Ureter (tissue), 1 donor: ENCODE measurements at regions not wholly inside any gene's neighbourhood (a gene's known extent, or its start where the extent isn't known, plus 50 kb on each side); places are given as distances from the start of the nearest gene placed in this dataset.

Experiments
- DNase-seq: peaks from one replicate; pipeline ENCODE4 v3.0.0-alpha.2; 2020; ENCODE audit warnings: low spot score
- donor health status: DM: yes; HTN: yes; CAD: no.

DNA sequence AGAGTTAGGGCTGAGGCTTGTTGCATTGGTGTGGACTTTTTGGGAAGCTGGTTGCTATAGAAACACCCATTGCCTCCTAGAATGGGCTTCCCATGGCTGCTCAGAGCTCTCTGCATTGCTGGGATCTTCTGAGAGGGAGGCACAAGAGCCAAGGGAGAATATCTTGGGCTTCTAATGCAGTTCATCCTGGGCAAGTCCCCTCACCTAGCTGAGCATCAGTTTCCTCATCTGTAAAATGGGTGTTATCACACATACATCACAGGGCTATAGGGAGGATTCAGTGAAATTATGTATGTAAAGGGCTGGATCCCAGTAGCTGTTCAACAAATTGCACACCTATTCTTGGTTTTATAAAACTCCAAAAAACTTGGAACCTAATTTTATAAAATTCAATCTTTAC, 106.1 kb upstream of the ALDH1B1 start:
- no peak for DNase-seq

DNA sequence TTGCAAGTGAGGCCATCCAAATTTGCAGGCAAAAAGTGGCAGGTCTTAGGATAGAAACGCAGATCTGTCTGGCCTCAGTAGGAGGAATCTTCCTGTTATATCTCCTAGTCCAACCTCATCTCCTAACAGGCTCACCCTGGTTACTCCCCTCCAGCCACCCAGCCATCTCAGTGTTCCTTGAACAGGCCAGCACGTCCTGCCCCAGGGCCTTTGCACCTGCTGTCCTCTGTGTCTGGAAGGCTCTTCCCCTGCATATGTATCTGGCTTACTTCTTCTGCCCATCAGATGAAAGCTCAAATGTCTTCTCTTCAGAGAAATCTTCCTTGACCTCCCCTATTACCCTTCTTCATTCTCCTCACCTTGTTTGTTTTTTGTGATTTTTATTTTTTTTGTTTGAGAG, 107.3 kb upstream of the ALDH1B1 start:
- no peak for DNase-seq

DNA sequence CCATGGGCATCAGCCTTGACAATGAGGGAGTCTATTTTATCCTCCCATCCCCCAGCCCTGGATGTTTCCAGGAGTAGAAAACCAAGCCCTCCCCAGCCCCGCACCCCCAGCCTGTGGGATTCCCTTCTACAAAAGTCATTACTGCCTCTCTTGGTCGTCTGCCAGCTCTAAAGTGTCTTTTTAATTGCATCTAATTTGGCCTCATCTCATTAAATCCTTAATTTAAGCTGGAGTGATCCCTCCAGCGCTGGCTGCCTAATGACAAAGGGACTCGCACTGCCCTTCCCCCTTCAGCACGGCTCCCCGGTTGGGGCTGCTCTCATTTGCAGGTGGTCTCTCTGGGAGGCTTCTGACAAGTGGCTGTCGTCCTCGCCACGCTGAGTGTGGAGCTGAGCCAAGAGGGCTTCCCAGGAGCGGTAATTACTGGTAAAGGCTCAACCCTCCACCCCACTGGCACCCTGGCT, 107.9 kb upstream of the ALDH1B1 start:
- no peak for DNase-seq

DNA sequence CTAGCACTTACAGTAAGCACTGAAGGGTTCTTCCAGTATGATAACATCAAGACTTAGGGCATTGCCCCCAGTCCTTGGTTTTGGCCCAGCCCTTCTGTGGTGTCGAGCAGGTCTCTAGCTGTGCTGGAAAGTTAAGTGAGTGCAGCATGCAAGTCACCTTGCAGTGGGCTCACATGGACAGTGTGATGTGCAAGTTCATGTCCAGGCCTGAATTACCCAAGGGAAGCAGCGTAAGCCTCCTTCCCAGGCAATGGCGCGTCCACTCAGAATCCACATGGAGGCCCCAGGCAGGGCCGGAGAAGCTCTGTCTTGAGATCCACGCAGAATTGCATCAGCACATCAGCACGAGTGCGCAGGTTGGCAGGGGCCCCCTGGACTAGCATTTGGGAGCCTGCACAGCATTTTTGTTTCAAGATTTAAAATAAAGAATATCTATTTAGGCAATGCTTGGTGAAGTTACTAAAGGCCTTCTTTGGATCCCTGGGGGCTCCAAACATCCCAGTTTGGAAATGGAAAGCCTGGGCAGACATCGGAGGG, 108.4 kb upstream of the ALDH1B1 start:
- no peak for DNase-seq

DNA sequence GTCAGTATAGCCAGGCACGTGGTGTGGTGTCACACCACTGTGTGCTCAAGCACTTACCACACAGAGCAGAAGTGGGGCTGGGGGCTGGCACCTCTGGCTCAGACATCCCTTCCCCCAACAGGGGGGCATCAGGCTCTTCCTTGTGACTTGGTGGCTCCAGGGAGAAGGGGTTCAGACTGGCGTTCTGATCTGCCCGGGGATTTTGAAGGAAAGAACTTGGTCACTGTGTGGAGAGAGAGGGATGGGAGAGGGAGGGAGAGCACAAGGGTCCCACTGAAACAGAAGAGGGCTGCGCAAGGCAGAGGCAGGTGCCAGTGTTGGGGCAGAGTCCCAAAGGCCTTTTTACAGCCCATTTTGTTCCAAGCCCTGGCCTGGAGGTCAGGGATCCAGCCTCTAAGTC, 109.7 kb upstream of the ALDH1B1 start:
- DNase-seq, result no peak

DNA sequence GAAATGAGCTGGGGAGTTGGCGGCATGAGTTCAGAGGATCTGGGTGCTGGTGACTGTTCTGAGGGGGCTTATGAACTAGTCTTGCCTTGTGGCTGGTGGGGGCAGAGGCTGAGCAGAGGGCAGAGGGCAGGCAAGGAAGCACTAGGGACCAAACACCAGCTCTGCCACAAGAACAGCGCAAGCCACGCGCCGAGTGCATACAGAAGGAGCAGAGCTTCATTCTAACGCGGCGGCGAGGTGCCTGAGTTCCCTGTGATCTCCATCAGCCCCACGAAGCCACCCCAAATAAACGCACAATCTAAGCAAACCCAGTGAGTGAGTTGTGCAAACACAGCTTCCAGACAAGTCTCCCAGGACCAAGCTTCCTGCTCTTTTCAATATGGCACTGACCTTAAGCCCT, 110.6 kb upstream of the ALDH1B1 start:
- DNase-seq, result no peak

DNA sequence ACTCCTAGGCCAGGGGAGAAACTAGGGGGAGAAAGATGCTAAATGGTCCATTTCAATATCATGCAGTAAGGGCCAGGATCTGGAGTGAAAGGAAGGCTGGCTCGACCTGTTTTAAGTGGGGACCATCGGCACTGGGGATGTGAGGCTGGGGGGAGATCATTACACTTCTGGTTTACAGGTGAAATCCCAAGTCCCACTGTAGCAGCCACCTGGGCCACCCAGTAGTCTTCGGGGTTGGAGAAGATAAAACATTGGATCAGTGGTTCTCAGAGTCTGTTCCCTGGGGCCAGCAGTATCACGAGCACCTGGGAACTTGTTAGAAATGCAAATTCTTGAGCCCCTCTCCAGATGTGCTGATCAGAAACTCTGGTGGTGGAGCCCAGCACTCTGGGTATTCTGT, 111.3 kb upstream of the ALDH1B1 start:
- no peak for DNase-seq

DNA sequence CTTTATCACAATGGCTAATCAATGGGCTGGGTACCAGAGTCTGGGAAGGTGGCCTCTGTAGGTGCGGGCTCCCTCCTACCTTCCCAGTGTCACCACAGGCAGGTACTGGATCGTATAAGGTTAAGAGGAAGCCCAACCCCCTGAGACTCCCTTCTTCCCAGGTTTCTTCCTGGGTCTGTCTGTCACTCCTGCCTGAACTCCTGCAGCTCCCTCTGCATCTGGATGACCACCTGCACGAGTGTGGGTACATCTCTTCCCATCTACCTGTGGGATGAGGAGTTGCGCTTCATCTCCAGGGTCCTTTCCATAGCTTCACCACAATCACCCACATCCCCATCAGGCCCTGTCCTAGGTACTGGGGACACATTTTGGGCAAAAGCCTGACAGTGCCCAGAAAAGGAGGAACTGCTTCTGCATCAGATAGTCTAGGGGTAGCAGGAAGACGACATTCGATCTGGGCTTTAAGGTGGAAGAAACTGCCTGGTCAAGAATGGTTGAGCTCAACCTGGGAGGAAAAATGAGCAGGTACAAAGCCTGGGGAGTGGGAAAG, 112.2 kb upstream of the ALDH1B1 start:
- no peak for DNase-seq

DNA sequence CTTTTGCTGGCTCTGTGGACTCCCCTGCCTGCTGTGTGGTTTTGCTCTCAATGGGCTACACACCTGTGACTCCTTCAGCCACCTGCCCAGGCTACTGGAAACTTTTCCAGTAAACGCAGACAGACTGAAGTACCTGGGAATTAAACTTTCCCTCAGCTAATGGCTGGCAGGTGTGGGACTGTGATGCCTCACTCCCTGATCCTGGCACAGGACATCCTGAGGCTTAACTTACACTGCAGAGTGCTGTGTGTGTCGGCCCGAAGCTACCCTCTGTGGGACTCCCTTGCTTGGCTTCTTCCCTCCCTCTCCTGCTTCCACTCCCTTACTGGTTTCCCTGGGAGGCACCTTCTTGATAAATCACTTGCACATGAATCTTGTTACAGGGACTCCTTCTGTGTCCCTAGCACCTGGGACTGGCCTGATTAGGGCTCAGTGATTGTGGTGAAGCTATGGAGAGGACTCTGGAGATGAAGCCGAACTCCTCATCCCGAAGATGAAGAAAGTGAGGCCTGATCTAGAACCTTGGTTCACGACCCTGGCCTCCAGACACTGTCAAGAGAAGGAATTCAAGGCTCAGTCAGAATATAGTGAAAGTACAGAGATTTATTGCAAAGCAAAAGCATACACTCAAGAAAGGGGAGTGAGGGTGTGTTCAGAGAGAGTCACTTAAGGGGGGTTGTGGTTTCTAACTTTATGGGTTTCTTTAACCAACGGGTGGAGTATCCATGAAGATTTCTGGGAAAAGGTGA, 113.4 kb upstream of the ALDH1B1 start:
- no peak for DNase-seq

DNA sequence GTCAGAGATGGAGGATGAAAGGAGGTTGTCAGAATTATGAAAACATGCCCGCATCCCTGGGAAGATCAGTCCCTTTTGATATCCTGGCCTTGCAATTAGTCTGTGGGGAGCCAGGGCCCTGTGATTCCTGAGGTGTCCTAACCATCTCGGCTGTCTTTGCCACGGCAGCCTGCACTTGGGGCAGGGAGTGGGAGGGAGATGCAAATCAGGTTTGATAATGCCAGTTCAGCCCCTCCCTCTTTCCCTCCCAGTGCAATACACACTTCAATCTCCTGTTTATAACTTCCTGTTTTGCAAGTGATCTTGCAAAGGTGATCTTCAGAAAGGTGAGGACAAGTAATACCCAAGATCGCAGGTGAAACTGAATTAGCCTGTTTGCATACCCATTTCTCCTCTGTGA, 114.0 kb upstream of the ALDH1B1 start:
- DNase-seq, result no peak

DNA sequence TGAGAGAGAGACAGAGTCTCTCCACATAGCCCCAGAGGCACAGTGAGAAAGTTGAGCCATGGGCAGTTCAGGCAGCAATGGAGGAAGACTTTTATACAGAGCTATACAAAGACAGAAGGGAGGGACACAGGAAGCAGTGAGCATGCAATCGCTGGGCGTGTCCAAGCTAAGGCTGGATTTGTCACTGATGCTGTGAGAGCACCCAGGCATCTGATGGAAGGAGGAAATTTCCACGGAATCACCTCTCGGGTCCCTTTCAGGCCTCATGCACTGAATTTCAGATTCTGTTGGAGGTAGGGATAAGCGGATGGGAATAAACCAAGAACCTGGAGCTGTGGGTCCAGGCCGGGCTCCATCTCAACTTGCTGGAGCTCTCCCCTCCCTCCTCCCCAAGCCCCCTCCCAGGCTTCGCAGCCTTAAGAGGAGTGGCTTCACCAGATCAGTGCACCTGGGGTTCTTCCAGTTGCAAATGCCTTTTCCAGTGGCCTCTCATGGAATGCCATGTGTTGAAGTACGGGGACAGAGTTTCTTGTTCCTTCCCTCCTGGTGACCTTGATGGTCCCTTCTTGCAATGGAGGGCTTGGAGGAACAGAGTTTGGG, 114.8 kb upstream of the ALDH1B1 start:
- no peak for DNase-seq

DNA sequence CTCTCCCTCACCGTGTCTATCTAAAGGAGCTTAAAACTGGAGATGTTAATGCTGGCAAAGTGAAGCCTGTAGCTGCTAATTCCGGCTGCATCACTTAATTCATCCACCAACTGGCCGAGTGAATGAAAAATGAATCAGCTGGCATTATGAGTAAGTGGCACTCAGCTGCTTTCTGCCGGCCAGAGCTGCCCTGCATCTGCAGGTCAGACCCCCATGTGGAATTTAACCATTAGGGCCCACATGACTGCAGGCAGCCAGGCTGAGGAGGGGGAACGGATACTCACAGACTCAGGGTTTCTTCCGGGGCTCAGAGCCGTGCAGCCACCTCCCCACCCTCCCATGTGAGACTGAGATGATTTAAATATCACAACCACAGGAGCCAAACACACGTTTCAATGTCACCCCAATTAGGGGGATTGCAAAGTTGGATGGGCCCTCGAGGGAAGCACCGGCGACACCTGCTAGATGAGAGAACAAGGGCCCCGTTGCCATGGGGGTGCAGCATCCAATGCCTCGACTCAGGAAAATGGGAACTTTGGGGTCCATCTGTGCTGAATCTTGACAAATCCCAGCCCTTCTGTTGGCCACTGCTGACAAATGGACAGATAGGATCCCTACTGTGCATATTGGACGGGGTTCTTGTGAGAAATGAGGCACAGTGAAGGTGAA, 115.6 kb upstream of the ALDH1B1 start:
- DNase-seq, result no peak

DNA sequence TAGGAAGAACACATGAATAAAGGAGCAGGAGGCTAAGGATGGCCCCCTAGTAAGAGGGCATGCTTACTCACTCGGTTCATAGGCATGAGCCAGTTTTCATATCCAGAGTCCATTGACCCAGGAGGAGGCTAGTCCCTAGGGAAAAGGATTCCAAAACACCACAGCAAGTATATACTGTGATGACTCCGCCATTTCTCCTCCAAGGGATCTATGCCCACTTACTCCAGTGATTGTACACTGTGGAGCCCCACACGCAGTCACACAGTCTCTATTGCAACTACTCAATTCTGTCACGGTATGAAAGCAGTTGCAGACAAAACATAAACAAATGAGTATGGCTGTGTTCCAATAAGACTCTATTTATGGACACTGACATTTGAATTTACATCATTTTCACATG, 117.7 kb upstream of the ALDH1B1 start:
- DNase-seq, result no peak

DNA sequence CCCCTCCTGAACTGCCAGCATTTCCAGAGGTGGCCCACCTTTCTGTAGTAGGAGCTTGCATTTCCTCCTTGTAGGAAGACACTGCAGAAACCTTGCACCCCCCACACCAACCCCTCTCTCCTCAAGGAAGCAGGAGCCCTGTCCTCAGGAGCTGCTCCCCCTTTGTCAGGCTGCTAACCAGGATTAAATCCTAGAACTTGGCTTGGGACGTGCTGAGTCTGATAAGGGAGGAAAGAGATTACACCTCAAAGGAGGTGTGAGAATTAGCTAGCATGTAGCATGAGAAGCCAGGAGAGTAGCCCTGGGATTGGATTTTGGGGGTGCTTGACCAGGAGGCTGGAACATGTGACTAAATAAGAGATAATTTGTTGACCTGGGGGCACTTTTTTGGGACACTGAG, 119.8 kb upstream of the ALDH1B1 start:
- no peak for DNase-seq

DNA sequence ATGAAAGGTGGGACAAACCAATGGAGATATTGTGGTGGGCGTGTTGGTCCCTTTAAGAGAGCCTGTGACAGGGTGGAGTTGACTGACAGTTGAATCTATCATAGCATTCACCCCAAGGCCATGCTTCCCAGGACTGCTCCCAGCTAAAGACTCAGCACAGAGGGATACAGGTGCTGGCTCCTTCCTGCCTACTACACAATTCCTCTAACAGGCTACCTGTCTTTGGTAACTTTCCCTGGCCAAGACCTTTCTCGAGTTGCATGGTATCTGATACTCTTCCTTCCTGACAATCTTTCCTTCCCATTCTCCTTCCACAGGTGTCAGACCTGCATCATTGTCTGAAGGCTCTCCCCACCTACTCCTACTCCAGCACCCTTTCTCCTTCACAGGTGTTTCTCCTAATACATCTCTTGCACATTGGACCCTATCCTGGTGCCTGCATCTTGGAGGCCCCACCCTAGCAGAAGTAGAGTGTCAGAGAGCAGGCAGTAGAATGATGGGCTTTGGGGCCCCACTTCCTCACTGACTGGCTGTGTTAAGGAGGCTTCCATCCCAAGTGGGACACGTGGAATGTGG, 120.7 kb upstream of the ALDH1B1 start:
- no peak for DNase-seq

DNA sequence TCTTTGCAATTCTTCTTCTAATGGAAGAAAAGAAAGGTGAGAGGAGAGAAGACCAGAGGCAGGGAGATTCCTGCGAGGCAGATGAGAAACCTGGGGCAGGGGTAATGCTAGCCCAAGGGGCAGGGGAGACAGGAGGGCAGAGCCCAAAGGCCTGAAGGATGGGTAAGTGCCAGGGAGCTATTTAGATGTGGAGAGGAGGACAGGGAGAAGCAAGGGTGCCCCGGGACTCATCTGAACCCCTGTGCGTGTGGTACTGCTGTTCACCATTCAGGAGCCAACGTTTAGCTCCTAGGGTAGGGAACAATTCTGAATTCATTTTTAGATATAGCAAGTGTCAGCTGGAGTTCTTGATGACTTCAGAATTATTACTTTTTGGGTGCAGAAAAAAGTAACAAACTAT, 122.7 kb upstream of the ALDH1B1 start:
- DNase-seq, result no peak

DNA sequence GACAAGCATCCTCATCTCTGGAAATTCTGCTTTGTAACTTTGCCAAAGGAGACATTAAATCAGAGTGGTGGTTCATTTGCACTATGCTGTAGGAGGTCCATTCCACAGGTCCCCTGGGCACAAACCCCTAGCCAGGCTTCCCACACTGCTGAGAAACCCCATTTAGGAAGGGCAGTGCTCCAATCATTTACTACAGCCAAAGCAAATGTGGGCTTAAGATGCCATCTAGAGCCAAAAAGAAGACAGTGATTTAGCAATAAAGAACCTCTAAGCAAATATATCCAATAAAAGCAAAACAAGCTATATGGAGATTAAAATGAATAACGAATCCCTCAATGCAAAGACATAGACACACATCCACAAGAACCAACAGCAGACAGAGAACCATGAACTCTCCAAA, 129.0 kb upstream of the ALDH1B1 start:
- DNase-seq, result no peak

DNA sequence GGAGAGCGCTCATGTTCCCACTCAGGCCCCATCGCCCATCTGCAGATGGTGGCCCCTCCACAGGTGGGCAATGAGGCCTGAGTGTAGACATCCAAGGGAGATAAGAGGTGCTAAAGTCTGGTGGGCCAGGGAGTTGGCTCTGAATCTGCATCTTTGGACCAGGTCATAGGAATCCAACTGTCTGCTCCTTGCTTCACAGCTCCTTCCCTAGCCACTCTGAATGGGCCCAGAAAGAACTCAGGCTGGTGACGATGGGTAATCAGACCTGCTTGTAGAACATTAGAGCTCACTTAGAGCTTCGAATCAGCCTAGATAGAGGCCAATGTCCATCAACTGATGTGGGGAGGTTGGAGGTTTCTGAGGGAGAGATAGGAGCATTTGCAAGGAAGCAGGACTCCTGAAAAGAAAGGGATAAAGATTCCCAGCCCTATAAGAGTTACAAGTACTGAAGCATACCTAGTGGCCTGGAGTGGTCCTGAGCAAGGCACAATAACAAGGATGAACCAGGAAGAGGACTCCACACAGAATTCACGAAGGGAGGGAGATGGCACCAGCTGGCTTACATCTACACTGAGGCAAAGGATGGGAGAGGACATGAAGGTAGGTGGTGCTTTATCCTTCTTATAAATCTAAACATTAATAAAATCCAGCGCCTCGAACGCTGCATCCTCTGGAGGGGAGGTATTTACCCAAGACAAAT, 132.8 kb upstream of the ALDH1B1 start:
- DNase-seq, result no peak

DNA sequence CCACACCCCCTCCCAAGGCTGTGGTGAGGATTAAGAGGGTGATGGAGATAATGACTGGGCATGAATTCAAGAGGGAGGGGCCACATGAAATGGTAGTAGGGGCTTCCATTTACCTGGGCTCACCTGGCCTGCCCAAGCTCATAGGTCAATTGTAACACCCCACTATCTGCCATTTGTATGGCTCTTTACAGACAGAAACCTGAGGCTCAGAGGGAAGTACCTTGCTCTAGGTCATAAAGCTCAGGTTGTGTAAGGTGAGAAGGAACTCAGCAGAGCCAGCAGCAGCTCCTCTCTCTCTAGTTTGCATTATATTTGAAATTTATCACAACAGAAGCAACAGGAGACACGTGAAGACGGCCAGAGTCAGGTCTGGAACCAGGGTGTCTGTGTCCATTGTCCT, 133.4 kb upstream of the ALDH1B1 start:
- DNase-seq, result no peak

DNA sequence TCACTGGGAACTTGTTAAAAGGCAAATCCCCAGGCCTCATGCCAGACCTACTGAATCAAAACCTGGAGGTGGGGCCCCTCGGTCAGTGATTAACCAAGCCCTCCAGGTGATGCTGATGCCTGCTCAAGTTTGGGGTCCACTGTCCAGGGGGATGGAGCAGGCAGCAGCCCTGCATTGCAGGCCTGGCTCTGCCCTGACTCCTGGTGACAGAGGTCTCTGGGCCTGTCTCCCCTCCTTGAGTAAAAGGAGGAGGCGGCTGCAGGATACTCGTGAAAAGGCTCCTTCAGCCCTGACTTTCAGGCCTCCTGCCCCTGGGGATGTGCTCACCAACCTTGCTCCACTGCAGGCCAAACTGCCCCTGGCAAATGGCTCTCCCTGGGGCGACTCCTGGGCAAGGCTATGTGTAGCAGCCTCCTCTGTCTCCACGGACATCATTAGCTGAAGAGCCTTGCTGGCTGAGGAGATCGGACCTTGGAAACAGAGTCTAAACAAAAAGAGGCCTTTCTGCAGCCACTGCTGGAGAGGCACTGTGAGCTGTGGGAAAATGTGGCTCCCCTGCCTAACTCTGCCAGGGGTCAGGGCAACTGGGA, 134.8 kb upstream of the ALDH1B1 start:
- DNase-seq, result no peak

DNA sequence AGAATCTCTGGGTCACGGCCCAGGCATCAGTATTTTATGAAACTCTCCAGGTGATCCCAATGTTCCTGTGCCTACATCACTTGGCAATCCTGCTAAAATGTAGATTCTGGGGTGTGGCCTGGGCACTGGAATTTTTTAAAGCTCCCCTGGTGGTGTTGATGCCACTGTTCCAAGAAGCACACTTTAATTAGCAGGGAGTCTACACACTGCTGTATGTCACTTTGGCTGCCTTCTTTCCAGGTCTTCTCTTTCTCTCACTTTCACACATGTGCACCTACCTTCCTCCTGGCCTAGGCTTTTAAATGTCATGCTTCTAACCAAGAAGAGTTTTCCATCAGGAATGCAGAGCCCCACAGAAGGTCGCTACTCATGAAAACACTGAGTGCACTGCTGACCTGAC, 136.0 kb upstream of the ALDH1B1 start:
- DNase-seq, result no peak
